MG63 (cell line): ENCODE measurements at regions not wholly inside any gene's neighbourhood (a gene's known extent, or its start where the extent isn't known, plus 50 kb on each side); places are given as distances from the start of the nearest gene placed in this dataset.

Experiments
- DNase-seq: peaks from one replicate; pipeline ENCODE4 v3.0.0-alpha.2; 2020
- H3K27me3 ChIP-seq: fragments of 250-450 bp; sonication (Bioruptor Pico); 2 replicates; pipeline ENCODE4 v1.5.1; 2020; ENCODE audit warnings: mild to moderate bottlenecking, moderate library complexity
- H3K36me3 ChIP-seq: fragments of 250-450 bp; sonication (Bioruptor Pico); 2 replicates; pipeline ENCODE4 v1.5.1; 2020; ENCODE audit warnings: mild to moderate bottlenecking, moderate library complexity
- H3K4me3 ChIP-seq: fragments of 250-450 bp; sonication (Bioruptor Pico); 2 replicates; pipeline ENCODE4 v1.5.1; 2020; ENCODE audit warnings: mild to moderate bottlenecking, moderate library complexity
- H3K9me3 ChIP-seq: fragments of 250-450 bp; sonication (Bioruptor Pico); 2 replicates; pipeline ENCODE4 v1.5.1; 2020; ENCODE audit warnings: mild to moderate bottlenecking, moderate library complexity

DNA sequence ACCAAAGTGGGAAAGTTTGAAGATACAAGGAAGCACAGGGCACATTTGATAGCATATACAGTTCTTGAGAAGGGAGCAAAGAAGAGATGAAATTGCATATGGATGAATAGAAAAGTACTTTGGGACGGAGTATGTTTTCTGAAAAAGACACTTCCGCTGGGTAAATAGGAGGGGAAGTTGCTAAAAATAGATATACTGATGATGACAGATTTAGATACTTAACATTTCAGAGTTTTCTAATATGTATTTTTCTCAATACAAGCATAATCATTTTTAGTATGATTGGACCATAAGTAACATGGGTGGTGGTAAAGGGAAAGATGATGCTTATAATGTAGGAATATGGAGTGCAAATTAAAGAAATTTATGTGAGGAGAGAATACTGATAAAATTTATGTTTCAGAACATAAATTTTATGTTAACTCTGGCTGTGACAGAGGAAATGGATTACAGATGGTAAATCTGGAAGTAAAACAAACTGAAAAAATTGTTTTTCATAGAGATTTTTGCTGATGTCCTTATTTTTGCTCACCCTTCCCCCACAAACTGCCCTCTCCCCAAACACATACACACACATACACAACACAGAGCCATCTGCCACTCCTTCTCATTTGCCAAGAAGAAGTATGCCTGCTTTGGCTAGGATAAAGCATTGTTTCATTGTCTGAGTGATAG, 583.9 kb upstream of the MIR17HG start:
- no peak for DNase-seq
- H3K36me3 ChIP-seq, result no peaks in the 10 kb centered on the region

DNA sequence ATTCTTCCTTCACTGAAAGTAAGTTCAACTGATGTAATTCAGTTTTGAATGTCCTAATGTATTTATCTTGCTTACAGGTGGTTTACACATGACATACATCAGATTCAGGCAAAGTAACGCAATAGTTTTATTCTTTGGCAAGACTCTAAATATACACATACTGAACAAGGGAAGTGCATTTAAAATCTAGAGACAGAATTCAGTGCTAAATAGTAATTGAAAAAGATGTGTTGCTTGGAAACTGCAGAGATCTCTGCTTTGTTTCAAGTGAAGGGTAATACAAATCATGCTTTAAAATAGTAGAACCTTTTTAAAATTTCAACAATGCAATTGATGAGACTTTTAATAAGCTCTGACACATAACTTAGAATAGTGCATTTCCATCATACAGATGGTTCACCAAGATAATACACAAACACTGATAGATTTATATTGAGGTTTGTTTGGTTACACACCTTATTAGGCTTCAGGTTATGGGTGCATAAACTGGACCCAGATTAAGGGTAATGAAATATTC, 581.0 kb upstream of the MIR17HG start:
- Histone ChIP-seq H3K9me3 (no peaks in the 10 kb centered on the region), H3K27me3 (no peaks in the 10 kb centered on the region; the same call in 1 of the 2 replicates), H3K36me3 (no peaks in the 10 kb centered on the region), H3K4me3 (no peak overlapping the region)
- no peak for DNase-seq

More for the DNA sequence above, 583.9 kb upstream of the MIR17HG start:
- no peaks in the 10 kb centered on the region; the same call in 1 of the 2 replicates for H3K27me3 ChIP-seq
- no peaks in the 10 kb centered on the region for H3K9me3 ChIP-seq
- H3K4me3 ChIP-seq, result no peak overlapping the region

GRCh38 chr13:90768116-90768515, 579.4 kb upstream of the MIR17HG start:
- Histone ChIP-seq H3K9me3 (no peaks in the 10 kb centered on the region), H3K27me3 (no peaks in the 10 kb centered on the region; the same call in 1 of the 2 replicates), H3K36me3 (no peaks in the 10 kb centered on the region), H3K4me3 (no peak overlapping the region)
- no peak for DNase-seq

DNA sequence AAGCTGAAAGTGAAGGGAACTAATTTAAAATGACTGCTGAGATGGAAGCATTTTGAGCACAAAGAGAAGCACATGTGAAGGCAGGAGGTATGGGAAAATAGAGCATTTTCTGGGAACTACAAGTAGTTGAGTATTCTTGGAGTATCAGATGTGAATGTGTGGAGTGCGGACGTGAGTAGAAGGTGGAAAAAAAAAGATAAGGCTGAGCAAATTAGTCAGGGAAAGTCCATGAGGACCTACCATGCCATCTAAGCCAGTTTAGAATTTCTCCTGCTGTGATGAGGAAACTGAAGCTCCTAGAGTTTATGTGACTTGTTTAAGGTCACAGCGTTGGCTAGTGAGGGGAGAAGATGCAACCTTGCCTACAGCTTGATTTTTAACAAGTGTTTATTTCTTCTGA, 578.1 kb upstream of the MIR17HG start:
- Histone ChIP-seq H3K36me3 (no peaks in the 10 kb centered on the region), H3K9me3 (no peaks in the 10 kb centered on the region), H3K27me3 (no peaks in the 10 kb centered on the region; the same call in 1 of the 2 replicates), H3K4me3 (no peak overlapping the region)
- DNase-seq, result no peak

DNA sequence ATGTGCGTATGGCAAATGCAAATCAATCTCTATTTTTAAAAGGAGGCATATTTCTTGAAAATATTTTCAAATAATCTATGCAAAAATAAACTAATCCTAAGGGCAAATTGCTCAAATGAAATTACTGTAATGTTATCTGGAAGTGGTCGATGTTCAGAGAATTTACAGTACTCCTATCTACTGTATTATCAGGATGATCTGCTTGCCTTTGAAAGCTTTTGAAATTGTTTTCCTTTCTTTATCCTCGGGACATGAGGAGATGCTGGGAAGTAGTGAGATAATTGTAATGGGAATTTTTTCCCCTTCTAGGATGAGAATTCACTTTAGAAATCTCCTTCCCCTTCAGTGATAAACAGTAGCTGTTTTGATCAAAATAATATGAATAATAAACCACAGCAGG, 577.2 kb upstream of the MIR17HG start:
- Histone ChIP-seq H3K27me3 (no peaks in the 10 kb centered on the region; the same call in 1 of the 2 replicates), H3K36me3 (no peaks in the 10 kb centered on the region), H3K9me3 (no peaks in the 10 kb centered on the region), H3K4me3 (no peak overlapping the region)
- no peak for DNase-seq

DNA sequence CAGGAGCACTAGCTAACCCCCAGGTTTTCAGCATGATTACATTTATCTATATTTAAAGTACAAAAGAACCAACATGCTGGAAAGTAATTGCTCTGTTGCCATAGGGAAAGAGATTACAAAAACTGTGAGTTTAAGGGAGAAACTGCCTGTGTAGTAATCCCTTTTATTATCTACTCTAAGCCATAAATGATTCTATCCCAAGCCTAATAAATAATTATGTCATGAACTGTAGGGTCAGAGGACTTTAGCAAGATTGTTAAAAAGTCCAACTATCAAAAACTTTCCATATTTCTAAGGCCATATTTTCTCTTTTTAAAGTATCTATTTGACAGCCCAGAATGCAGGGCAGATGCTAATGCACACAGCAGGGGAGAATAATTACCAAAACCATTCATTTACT, 573.8 kb upstream of the MIR17HG start:
- Histone ChIP-seq H3K4me3 (no peak overlapping the region), H3K9me3 (no peaks in the 10 kb centered on the region), H3K27me3 (no peaks in the 10 kb centered on the region), H3K36me3 (no peaks in the 10 kb centered on the region)
- no peak for DNase-seq

DNA sequence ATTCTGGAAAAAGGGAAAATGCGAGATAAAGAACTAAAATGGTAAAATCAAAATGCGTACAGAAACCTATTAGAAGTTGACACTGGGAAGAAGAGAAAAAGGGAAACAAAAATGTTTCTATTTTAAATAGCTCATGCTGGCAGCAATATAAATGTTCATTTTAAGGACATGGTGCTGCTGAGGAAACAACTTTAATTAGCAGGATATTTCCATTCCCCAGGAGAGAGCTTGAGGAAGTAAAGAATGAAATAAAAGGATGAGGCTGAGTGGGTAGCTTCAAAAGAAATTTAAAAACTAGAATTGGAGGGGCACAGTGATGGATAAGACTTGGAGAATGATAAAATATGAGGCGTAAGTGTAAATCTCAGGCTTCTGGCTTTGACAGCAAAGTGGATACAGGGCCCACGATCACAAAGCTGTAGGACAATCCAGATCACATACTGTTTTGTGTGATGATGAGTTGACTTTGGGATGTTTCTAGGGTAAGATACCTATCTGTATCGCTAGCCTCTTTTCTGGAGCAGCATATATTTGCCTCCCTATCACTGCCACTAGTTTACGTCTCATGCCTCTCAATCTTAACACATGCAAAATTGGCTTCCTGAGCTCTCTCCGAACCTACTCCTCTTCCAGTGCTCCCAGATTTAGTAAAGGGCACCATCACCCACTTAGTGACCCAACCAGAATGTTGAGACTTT, 571.3 kb upstream of the MIR17HG start:
- no peak for DNase-seq
- Histone ChIP-seq H3K9me3 (no peaks in the 10 kb centered on the region), H3K27me3 (no peaks in the 10 kb centered on the region), H3K4me3 (no peak overlapping the region), H3K36me3 (no peaks in the 10 kb centered on the region)

GRCh38 chr13:90783273-90783672, 564.2 kb upstream of the MIR17HG start:
- H3K4me3 ChIP-seq, result no peak overlapping the region
- no peak for DNase-seq
- no peaks in the 10 kb centered on the region for H3K36me3 ChIP-seq
- no peaks in the 10 kb centered on the region for H3K9me3 ChIP-seq
- H3K27me3 ChIP-seq, result no peaks in the 10 kb centered on the region

- Histone ChIP-seq H3K9me3 (no peaks in the 10 kb centered on the region), H3K36me3 (no peaks in the 10 kb centered on the region), H3K4me3 (no peak overlapping the region), H3K27me3 (no peaks in the 10 kb centered on the region)
- no peak for DNase-seq
Observed at GRCh38 chr13:90787007-90787406, 560.5 kb upstream of the MIR17HG start.

- no peak for DNase-seq
- Histone ChIP-seq H3K27me3 (no peaks in the 10 kb centered on the region), H3K36me3 (no peaks in the 10 kb centered on the region), H3K4me3 (no peak overlapping the region), H3K9me3 (no peaks in the 10 kb centered on the region)
Observed at GRCh38 chr13:90792335-90792734, 555.2 kb upstream of the MIR17HG start.

DNA sequence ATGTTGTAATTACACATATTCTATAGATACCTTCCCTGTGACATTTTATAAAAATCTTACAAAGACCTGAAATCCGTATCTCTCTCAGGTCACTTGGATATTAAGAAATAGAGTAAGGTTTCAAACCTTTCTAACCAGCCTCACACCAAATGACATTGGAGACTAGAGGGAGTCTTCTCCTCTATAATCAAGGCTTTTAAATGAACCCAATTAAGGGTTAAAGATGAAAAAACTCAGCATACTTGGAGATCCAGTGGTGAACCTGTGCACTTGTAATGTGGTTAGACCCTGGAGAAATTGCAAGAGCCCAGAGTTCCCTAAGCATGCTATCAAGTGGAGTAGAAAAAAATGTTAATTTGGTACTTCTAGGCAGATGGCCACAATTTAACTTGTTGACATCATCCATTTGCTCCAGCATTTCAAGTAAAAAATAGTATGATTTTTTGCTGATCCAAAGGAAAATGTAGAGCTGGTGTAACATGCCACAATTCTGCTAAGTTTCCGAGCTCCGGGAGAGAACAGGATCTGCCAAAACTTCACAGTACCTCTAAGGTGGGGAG, 554.1 kb upstream of the MIR17HG start:
- Histone ChIP-seq H3K9me3 (no peaks in the 10 kb centered on the region), H3K36me3 (no peaks in the 10 kb centered on the region)

DNA sequence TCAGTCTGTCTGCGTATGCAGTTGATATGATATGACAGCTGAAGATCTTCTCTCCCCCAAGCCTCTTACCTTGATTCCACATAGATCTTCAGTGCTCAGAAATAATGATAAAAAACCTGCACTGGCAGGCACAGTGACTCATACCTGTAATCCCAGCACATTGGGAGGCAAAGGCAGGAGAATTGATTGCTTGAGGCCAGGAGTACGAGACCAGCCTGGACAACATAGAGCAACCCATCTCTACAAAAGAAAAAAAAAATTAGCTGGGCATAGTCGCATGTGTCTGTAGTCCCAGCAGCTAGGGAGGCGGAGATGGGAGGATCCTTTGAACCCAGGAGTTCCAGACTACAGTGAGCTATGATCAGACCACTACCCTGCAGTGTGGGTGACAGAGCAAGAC, 551.0 kb upstream of the MIR17HG start:
- Histone ChIP-seq H3K9me3 (no peaks in the 10 kb centered on the region), H3K27me3 (no peaks in the 10 kb centered on the region), H3K36me3 (no peaks in the 10 kb centered on the region), H3K4me3 (no peak overlapping the region)
- no peak for DNase-seq

More for the DNA sequence above, 554.1 kb upstream of the MIR17HG start:
- no peak for DNase-seq
- H3K4me3 ChIP-seq, result no peak overlapping the region
- H3K27me3 ChIP-seq, result no peaks in the 10 kb centered on the region

- no peak overlapping the region for H3K4me3 ChIP-seq
- no peaks in the 10 kb centered on the region for H3K36me3 ChIP-seq
- DNase-seq, result no peak
- H3K9me3 ChIP-seq, result no peaks in the 10 kb centered on the region
- H3K27me3 ChIP-seq, result no peaks in the 10 kb centered on the region
Observed at GRCh38 chr13:90797335-90797734, 550.2 kb upstream of the MIR17HG start.

GRCh38 chr13:90798381-90798780, 549.1 kb upstream of the MIR17HG start:
- H3K27me3 ChIP-seq, result no peaks in the 10 kb centered on the region
- no peaks in the 10 kb centered on the region for H3K36me3 ChIP-seq
- no peak overlapping the region for H3K4me3 ChIP-seq
- no peak for DNase-seq
- no peaks in the 10 kb centered on the region for H3K9me3 ChIP-seq

GRCh38 chr13:90800082-90800746, 547.3 kb upstream of the MIR17HG start:
- no peak for DNase-seq
- no peaks in the 10 kb centered on the region for H3K27me3 ChIP-seq
- no peak overlapping the region for H3K4me3 ChIP-seq

GRCh38 chr13:90801621-90802020, 545.9 kb upstream of the MIR17HG start:
- Histone ChIP-seq H3K4me3 (no peak overlapping the region), H3K27me3 (no peaks in the 10 kb centered on the region), H3K9me3 (no peaks in the 10 kb centered on the region), H3K36me3 (no peaks in the 10 kb centered on the region)
- DNase-seq, result no peak

More at GRCh38 chr13:90800082-90800746, 547.3 kb upstream of the MIR17HG start:
- H3K9me3 ChIP-seq, result no peaks in the 10 kb centered on the region
- no peaks in the 10 kb centered on the region for H3K36me3 ChIP-seq

GRCh38 chr13:90803210-90803609, 544.3 kb upstream of the MIR17HG start:
- Histone ChIP-seq H3K4me3 (no peak overlapping the region), H3K27me3 (no peaks in the 10 kb centered on the region), H3K36me3 (no peaks in the 10 kb centered on the region), H3K9me3 (no peaks in the 10 kb centered on the region)
- no peak for DNase-seq
